Nephron (organoid): ENCODE measurements at regions not wholly inside any gene's neighbourhood (a gene's known extent, or its start where the extent isn't known, plus 50 kb on each side); places are given as distances from the start of the nearest gene placed in this dataset.

Experiments
- H3K27ac Mint-ChIP-seq, 3 experiments: 2 replicates each; pipeline ENCODE4 v1.8.0; 2020; ENCODE audit warnings: mixed read lengths in 3 of 3, mild to moderate bottlenecking in 2 of 3, moderate library complexity in 1 of 3
- H3K27me3 Mint-ChIP-seq: 2 replicates; pipeline ENCODE4 v1.8.0; 2021; ENCODE audit warnings: low read depth, mild to moderate bottlenecking, moderate library complexity, mixed read lengths
- H3K36me3 Mint-ChIP-seq: 2 replicates; pipeline ENCODE4 v1.8.0; 2020; ENCODE audit warnings: low read depth, mixed read lengths
- H3K4me1 Mint-ChIP-seq: 2 replicates; pipeline ENCODE4 v1.8.0; 2020; ENCODE audit warnings: mixed read lengths
- H3K4me3 Mint-ChIP-seq, 3 experiments: 2 replicates each; pipeline ENCODE4 v1.8.0; 2020; ENCODE audit warnings: mild to moderate bottlenecking in 3 of 3, mixed read lengths in 3 of 3, moderate library complexity in 2 of 3
- H3K9me3 Mint-ChIP-seq: 2 replicates; pipeline ENCODE4 v1.8.0; 2020; ENCODE audit warnings: mixed read lengths
- TF ChIP-seq, protein P1 (sequence below), 3 experiments: fragments of 200-600 bp; sonication (generic); IDR thresholded peaks; one replicate each; pipeline ENCODE4 v1.5.0; 2021; ENCODE audit warnings: antibody characterized with exemption in 3 of 3; ENCODE audit not compliant: unreplicated experiment in 3 of 3

DNA sequence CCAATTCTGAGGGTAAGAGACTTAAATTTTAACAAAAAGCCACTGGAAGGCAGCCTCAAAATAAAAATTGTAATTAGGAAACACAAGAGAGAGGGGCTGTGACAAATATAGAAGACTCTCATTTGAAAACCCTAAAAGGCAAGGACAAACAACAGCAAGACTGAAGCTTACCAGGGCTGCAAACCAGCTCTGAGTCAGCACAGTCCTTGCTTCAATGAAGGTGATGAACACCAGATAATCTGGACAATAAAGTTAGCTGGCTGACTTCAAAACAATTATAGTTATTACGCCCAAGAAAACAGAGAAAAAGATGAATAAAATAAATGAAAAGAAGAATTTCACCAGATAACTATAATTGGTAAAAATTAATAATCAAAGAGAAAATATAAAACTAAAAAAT, 149.3 kb upstream of the NSMCE3 start:
- Mint-ChIP-seq H3K4me3 (no peak overlapping the region), H3K27me3 (no peaks in the 10 kb centered on the region), H3K4me1 (no peaks in the 10 kb centered on the region), H3K9me3 (peaks cover 2% of the 10 kb centered on the region), H3K36me3 (no peaks in the 10 kb centered on the region), H3K27ac (no peak overlapping the region)
- TF ChIP-seq, protein P1, sequence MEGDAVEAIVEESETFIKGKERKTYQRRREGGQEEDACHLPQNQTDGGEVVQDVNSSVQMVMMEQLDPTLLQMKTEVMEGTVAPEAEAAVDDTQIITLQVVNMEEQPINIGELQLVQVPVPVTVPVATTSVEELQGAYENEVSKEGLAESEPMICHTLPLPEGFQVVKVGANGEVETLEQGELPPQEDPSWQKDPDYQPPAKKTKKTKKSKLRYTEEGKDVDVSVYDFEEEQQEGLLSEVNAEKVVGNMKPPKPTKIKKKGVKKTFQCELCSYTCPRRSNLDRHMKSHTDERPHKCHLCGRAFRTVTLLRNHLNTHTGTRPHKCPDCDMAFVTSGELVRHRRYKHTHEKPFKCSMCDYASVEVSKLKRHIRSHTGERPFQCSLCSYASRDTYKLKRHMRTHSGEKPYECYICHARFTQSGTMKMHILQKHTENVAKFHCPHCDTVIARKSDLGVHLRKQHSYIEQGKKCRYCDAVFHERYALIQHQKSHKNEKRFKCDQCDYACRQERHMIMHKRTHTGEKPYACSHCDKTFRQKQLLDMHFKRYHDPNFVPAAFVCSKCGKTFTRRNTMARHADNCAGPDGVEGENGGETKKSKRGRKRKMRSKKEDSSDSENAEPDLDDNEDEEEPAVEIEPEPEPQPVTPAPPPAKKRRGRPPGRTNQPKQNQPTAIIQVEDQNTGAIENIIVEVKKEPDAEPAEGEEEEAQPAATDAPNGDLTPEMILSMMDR (IDR thresholded peaks at IDR 0.05; ENCODE audit: unreplicated experiment in 3 of 3): no peak

DNA sequence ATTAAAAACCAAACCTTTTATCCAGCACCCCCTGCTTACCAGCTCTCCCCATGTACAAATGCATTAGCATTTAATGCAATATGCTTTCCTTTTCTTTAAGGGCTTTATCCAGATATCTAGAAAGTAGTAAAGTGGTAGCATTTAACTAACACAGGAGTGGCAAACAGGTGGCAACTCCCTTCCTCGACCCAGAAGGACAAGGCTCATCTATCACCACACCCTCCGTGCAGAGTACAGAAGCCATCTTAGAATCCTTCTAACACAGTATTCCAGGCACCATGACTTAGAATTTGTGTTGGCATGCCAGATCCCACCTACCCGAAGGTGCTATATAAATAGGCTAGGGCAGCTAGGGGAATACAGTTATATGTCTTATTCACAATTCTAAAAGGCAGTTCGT, 148.6 kb upstream of the NSMCE3 start:
- peaks cover 2% of the 10 kb centered on the region for H3K9me3 Mint-ChIP-seq
- H3K27me3 Mint-ChIP-seq: no peaks in the 10 kb centered on the region
- H3K4me1 Mint-ChIP-seq: no peaks in the 10 kb centered on the region
- H3K4me3 Mint-ChIP-seq: no peak overlapping the region
- TF ChIP-seq, protein P1 (IDR thresholded peaks at IDR 0.05; ENCODE audit: unreplicated experiment in 3 of 3): no peak
- H3K36me3 Mint-ChIP-seq: no peaks in the 10 kb centered on the region
- H3K27ac Mint-ChIP-seq: no peak overlapping the region

DNA sequence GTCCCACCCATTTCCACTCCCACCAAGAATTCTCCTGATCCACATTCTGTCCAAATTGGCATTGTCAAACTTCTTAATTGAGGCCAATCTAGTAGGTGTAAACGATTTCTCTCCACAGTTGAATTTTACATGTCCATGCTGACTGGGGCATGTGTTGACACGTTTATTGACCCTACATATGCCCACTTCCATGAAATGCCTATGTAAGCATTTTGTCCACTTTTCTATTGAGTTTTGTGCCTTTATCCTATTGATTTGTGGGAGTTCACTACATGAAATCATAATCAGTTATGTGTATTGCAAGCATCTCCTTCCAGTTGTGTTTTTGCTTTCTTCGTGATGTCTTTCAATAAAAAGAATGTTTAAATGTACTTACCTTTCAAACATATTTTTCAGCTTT, 141.7 kb upstream of the NSMCE3 start:
- Mint-ChIP-seq H3K27ac (no peak overlapping the region), H3K4me1 (no peaks in the 10 kb centered on the region), H3K36me3 (no peaks in the 10 kb centered on the region), H3K9me3 (no peaks in the 10 kb centered on the region), H3K4me3 (no peak overlapping the region), H3K27me3 (peaks cover 3% of the 10 kb centered on the region)
- TF ChIP-seq, protein P1 (IDR thresholded peaks at IDR 0.05; ENCODE audit: unreplicated experiment in 3 of 3): no peak

DNA sequence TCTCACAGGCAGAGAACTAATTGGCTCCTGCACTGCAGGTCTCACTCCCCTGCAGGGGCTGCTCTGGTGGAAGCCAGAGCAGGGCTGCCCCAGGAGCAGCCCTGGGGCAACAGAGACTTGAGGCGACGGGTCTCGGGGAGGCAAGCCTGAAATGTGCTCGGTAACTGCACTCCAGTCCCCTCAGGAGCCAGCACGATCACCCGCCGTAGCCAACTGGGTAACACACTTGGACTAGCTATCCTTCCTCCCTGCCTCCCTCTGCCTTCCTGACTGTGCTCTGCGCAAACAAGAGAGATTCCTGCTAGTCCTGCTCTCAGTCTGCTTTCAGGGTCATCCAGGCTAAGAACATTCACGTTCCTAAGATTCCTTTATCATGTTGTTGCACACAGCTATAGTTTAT, 140.7 kb upstream of the NSMCE3 start:
- no peaks in the 10 kb centered on the region for H3K9me3 Mint-ChIP-seq
- peaks cover 3% of the 10 kb centered on the region for H3K27me3 Mint-ChIP-seq

DNA sequence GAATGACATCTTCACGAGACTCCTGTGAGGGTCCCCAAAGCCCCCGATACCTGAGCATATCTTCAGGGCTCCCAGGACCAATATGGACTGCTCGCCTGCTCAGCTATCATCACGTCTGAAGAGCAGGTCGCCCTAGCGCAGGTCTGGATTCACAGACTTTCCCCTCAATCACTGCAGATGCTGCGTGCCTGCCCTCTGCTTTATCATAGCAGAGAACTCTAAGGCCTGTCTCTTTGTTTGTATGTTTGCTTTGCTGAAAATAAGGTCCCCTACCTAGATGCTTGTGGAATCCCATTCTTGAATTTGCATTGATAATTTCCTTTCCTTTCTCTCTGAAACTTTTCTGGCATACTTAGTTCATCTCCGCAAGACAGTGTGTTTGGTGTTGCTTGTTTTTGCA, 140.3 kb upstream of the NSMCE3 start:
- no peaks in the 10 kb centered on the region for H3K36me3 Mint-ChIP-seq
- peak overlapping the region in 1 of 3 experiments; percentile 7 for H3K27ac Mint-ChIP-seq
- no peak overlapping the region for H3K4me3 Mint-ChIP-seq
- no peaks in the 10 kb centered on the region for H3K9me3 Mint-ChIP-seq
- TF ChIP-seq, protein P1 (IDR thresholded peaks at IDR 0.05; ENCODE audit: unreplicated experiment in 3 of 3): no peak
- H3K27me3 Mint-ChIP-seq: peaks cover 3% of the 10 kb centered on the region
- no peaks in the 10 kb centered on the region for H3K4me1 Mint-ChIP-seq

More for the DNA sequence above, 140.7 kb upstream of the NSMCE3 start:
- H3K4me3 Mint-ChIP-seq: no peak overlapping the region
- peak overlapping the region in 2 of 3 experiments; percentile 7 to 78 for H3K27ac Mint-ChIP-seq
- H3K4me1 Mint-ChIP-seq: no peaks in the 10 kb centered on the region
- no peaks in the 10 kb centered on the region for H3K36me3 Mint-ChIP-seq
- TF ChIP-seq, protein P1 (IDR thresholded peaks at IDR 0.05; ENCODE audit: unreplicated experiment in 3 of 3): no peak

DNA sequence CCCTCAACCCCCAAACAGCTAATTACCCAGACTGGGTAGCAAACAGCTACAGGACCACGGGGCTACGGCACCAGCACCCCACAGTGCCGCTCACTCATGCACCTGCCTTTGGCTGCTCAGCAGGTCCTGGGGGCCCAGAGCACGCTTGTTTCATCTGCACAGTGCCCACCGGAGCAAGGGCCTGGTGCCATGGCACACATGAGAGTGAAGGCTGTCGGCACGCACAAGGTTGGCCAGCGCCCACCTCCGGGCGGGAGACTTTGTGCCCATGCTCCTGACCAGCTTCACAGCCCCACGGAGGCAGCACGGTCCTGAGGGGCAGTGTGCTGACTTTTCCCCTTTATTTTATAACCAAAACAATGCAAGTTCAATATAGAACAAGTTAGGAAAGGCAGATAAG, 135.9 kb upstream of the NSMCE3 start:
- TF ChIP-seq, protein P1 (IDR thresholded peaks at IDR 0.05; ENCODE audit: unreplicated experiment in 3 of 3): no peak

More for the DNA sequence above, 135.9 kb upstream of the NSMCE3 start:
- Mint-ChIP-seq H3K27me3 (peaks cover 7% of the 10 kb centered on the region), H3K4me3 (no peak overlapping the region), H3K27ac (no peak overlapping the region), H3K4me1 (no peaks in the 10 kb centered on the region), H3K9me3 (no peaks in the 10 kb centered on the region), H3K36me3 (no peaks in the 10 kb centered on the region)
